ENCODE measurements at regions not wholly inside any gene's neighbourhood (a gene's known extent, or its start where the extent isn't known, plus 50 kb on each side); places are given as distances from the start of the nearest gene placed in this dataset.

- TF ChIP-seq POLR2A (IDR thresholded peaks at IDR 0.05) (no peak), CTCF (IDR thresholded peaks at IDR 0.05) (no peak)
Measured at GRCh38 chr2:146982393-146982846, 862.4 kb upstream of the ACVR2A start.
